ENCODE measurements at regions not wholly inside any gene's neighbourhood (a gene's known extent, or its start where the extent isn't known, plus 50 kb on each side); places are given as distances from the start of the nearest gene placed in this dataset.

DNA sequence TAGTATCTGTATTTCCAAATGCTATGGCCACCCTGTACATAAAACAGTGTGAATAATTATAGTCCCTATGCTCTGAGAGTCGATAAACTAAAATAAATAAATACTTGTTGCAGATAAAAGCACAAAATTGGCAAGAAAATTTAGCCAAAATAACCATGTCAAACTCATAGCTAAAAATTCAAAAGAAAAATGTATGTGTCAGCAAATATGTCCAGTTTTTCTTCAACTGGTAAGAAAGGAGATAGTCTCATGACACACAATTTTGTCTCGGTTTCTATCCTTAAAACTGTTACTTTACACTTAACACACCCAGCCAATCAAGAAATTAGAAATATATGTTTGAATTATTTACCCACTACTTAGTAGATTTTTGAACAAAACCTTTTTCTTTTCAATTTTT lies 145.6 kb upstream of the FSCB start:
- TF ChIP-seq BACH2 (CRISPR knock-in tag; IDR thresholded peaks at IDR 0.05; ENCODE audit: borderline replicate concordance), result no peak
- no peak for TF ChIP-seq CSDC2 (CRISPR knock-in tag; IDR thresholded peaks at IDR 0.05)
- TF ChIP-seq OSR1 (CRISPR knock-in tag; IDR thresholded peaks at IDR 0.05), result no peak
- ATAC-seq, result no peak

DNA sequence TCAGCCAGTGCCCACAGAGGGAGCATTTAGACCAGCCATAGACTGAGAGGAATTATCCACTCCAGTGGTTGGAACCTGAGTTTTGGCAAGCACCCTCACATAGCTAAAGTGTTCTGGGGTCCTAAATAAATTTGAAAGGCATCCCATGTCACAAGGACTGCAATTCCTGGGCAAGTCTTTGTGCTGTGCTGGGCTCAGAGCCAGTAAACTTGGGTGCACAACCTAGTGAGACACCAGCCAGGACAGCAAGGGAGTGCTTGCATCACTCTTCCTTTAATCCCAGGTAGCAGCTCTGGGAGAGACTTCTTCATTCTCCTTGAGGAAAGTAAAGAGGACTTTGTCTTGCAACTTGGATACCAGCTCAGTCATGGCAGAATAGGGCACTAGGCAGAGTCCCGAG lies 142.0 kb upstream of the FSCB start:
- TF ChIP-seq, protein P1, sequence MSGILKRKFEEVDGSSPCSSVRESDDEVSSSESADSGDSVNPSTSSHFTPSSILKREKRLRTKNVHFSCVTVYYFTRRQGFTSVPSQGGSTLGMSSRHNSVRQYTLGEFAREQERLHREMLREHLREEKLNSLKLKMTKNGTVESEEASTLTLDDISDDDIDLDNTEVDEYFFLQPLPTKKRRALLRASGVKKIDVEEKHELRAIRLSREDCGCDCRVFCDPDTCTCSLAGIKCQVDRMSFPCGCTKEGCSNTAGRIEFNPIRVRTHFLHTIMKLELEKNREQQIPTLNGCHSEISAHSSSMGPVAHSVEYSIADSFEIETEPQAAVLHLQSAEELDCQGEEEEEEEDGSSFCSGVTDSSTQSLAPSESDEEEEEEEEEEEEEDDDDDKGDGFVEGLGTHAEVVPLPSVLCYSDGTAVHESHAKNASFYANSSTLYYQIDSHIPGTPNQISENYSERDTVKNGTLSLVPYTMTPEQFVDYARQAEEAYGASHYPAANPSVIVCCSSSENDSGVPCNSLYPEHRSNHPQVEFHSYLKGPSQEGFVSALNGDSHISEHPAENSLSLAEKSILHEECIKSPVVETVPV (CRISPR knock-in tag; IDR thresholded peaks at IDR 0.05), result no peak
- TF ChIP-seq ARNTL (CRISPR knock-in tag; IDR thresholded peaks at IDR 0.05; ENCODE audit: borderline replicate concordance, low read depth), result no peak
- TF ChIP-seq TOX (CRISPR knock-in tag; IDR thresholded peaks at IDR 0.05; ENCODE audit: borderline replicate concordance), result no peak
- no peak for TF ChIP-seq CSDC2 (CRISPR knock-in tag; IDR thresholded peaks at IDR 0.05)
- no peak for TF ChIP-seq ESRRG (CRISPR knock-in tag; IDR thresholded peaks at IDR 0.05)
- no peak for TF ChIP-seq GLIS3 (CRISPR knock-in tag; IDR thresholded peaks at IDR 0.05)
- TF ChIP-seq, protein P2, sequence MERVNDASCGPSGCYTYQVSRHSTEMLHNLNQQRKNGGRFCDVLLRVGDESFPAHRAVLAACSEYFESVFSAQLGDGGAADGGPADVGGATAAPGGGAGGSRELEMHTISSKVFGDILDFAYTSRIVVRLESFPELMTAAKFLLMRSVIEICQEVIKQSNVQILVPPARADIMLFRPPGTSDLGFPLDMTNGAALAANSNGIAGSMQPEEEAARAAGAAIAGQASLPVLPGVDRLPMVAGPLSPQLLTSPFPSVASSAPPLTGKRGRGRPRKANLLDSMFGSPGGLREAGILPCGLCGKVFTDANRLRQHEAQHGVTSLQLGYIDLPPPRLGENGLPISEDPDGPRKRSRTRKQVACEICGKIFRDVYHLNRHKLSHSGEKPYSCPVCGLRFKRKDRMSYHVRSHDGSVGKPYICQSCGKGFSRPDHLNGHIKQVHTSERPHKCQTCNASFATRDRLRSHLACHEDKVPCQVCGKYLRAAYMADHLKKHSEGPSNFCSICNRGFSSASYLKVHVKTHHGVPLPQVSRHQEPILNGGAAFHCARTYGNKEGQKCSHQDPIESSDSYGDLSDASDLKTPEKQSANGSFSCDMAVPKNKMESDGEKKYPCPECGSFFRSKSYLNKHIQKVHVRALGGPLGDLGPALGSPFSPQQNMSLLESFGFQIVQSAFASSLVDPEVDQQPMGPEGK (CRISPR knock-in tag; IDR thresholded peaks at IDR 0.05; ENCODE audit: borderline replicate concordance), result no peak
- no peak for TF ChIP-seq BACH2 (CRISPR knock-in tag; IDR thresholded peaks at IDR 0.05; ENCODE audit: borderline replicate concordance)
- TF ChIP-seq ZFP3 (CRISPR knock-in tag; IDR thresholded peaks at IDR 0.05), result no peak
- ATAC-seq, result no peak

DNA sequence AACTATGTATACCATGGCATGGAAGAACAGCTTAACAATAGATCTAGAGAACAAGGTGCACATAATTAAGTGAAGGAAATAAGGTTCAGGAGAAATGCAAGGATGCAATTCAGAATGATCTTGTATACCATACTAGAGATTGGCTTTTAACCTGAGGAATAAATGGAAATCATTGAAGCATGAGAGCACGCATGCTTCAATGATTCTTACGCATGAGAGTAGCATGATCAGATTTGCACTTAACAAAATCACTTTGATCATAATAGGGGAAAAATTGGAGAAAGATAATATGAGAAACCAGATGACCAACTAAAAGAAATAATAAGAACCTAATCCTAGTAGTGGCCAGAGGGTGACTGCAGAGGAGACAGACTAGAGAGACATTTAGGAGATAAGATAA lies 133.3 kb upstream of the FSCB start:
- ATAC-seq, result no peak
- TF ChIP-seq ZFP3 (CRISPR knock-in tag; IDR thresholded peaks at IDR 0.05) (no peak), ZNF8 (CRISPR knock-in tag; IDR thresholded peaks at IDR 0.05) (no peak), OSR1 (CRISPR knock-in tag; IDR thresholded peaks at IDR 0.05) (no peak), RARB (CRISPR knock-in tag; IDR thresholded peaks at IDR 0.05) (no peak), ZNF70 (CRISPR knock-in tag; IDR thresholded peaks at IDR 0.05) (no peak), ESRRG (CRISPR knock-in tag; IDR thresholded peaks at IDR 0.05) (no peak), ZFP30 (CRISPR knock-in tag; IDR thresholded peaks at IDR 0.05) (no peak), CSDC2 (CRISPR knock-in tag; IDR thresholded peaks at IDR 0.05) (no peak), TOX (CRISPR knock-in tag; IDR thresholded peaks at IDR 0.05; ENCODE audit: borderline replicate concordance) (no peak), GLIS3 (CRISPR knock-in tag; IDR thresholded peaks at IDR 0.05) (no peak), ZC3H10 (CRISPR knock-in tag; IDR thresholded peaks at IDR 0.05) (no peak), SNAI2 (CRISPR knock-in tag; IDR thresholded peaks at IDR 0.05) (no peak), BACH2 (CRISPR knock-in tag; IDR thresholded peaks at IDR 0.05; ENCODE audit: borderline replicate concordance) (no peak)
- TF ChIP-seq, protein P3, sequence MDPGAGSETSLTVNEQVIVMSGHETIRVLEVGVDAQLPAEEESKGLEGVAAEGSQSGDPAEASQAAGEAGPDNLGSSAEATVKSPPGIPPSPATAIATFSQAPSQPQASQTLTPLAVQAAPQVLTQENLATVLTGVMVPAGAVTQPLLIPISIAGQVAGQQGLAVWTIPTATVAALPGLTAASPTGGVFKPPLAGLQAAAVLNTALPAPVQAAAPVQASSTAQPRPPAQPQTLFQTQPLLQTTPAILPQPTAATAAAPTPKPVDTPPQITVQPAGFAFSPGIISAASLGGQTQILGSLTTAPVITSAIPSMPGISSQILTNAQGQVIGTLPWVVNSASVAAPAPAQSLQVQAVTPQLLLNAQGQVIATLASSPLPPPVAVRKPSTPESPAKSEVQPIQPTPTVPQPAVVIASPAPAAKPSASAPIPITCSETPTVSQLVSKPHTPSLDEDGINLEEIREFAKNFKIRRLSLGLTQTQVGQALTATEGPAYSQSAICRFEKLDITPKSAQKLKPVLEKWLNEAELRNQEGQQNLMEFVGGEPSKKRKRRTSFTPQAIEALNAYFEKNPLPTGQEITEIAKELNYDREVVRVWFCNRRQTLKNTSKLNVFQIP (CRISPR knock-in tag; IDR thresholded peaks at IDR 0.05; ENCODE audit: borderline replicate concordance, low read depth), result no peak
- TF ChIP-seq, protein P1 (CRISPR knock-in tag; IDR thresholded peaks at IDR 0.05), result no peak
- TF ChIP-seq, protein P4, sequence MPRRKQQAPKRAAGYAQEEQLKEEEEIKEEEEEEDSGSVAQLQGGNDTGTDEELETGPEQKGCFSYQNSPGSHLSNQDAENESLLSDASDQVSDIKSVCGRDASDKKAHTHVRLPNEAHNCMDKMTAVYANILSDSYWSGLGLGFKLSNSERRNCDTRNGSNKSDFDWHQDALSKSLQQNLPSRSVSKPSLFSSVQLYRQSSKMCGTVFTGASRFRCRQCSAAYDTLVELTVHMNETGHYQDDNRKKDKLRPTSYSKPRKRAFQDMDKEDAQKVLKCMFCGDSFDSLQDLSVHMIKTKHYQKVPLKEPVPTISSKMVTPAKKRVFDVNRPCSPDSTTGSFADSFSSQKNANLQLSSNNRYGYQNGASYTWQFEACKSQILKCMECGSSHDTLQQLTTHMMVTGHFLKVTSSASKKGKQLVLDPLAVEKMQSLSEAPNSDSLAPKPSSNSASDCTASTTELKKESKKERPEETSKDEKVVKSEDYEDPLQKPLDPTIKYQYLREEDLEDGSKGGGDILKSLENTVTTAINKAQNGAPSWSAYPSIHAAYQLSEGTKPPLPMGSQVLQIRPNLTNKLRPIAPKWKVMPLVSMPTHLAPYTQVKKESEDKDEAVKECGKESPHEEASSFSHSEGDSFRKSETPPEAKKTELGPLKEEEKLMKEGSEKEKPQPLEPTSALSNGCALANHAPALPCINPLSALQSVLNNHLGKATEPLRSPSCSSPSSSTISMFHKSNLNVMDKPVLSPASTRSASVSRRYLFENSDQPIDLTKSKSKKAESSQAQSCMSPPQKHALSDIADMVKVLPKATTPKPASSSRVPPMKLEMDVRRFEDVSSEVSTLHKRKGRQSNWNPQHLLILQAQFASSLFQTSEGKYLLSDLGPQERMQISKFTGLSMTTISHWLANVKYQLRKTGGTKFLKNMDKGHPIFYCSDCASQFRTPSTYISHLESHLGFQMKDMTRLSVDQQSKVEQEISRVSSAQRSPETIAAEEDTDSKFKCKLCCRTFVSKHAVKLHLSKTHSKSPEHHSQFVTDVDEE (CRISPR knock-in tag; IDR thresholded peaks at IDR 0.05), result no peak
- TF ChIP-seq, protein P5, sequence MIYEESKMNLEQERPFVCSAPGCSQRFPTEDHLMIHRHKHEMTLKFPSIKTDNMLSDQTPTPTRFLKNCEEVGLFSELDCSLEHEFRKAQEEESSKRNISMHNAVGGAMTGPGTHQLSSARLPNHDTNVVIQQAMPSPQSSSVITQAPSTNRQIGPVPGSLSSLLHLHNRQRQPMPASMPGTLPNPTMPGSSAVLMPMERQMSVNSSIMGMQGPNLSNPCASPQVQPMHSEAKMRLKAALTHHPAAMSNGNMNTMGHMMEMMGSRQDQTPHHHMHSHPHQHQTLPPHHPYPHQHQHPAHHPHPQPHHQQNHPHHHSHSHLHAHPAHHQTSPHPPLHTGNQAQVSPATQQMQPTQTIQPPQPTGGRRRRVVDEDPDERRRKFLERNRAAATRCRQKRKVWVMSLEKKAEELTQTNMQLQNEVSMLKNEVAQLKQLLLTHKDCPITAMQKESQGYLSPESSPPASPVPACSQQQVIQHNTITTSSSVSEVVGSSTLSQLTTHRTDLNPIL (CRISPR knock-in tag; IDR thresholded peaks at IDR 0.05; ENCODE audit: low read depth), result no peak

All from SK-N-SH treated with all-trans-retinoic acid at 6 μM for 48 hours (cell line).